Peyer's patch (tissue), 4 donors: ENCODE measurements at regions not wholly inside any gene's neighbourhood (a gene's known extent, or its start where the extent isn't known, plus 50 kb on each side); places are given as distances from the start of the nearest gene placed in this dataset.

Experiments used
- DNase-seq, 3 donors: peaks; one replicate each; pipeline ENCODE4 v3.0.0-alpha.2; 2017 to 2019
- H3K27ac ChIP-seq, 4 donors: fragments of 200-600 bp; sonication (generic); one replicate each; pipeline ENCODE4 v1.5.1; 2016 to 2019
- H3K27me3 ChIP-seq, 2 donors: fragments of 200-600 bp; sonication (generic); one replicate each; pipeline ENCODE4 v1.5.1; 2019
- H3K36me3 ChIP-seq, 3 donors: fragments of 200-600 bp; sonication (generic); one replicate each; pipeline ENCODE4 v1.5.1; 2016 to 2019
- H3K4me1 ChIP-seq, 4 donors: fragments of 200-600 bp; sonication (generic); one replicate each; pipeline ENCODE4 v1.5.1; 2016 to 2019
- H3K4me3 ChIP-seq, 4 donors: fragments of 200-600 bp; sonication (generic); 1 replicate in 3 of 4; 2 replicates in 1 of 4; pipeline ENCODE4 v1.5.1; 2016 to 2019; ENCODE audit warnings: mild to moderate bottlenecking in 1 of 4
- H3K9me3 ChIP-seq, 4 donors: fragments of 200-600 bp; sonication (generic); one replicate each; pipeline ENCODE4 v1.5.1; 2016 to 2019; ENCODE audit warnings: mild to moderate bottlenecking in 1 of 4
- CTCF ChIP-seq, 6 experiments: fragments of 450-650 bp in 4 of 6; fragments of 200-600 bp in 2 of 6; sonication (generic) in 1 of 6; IDR thresholded peaks; one replicate each; pipeline ENCODE4 v1.5.1; 2017 to 2019; ENCODE audit warnings: antibody characterized with exemption in 6 of 6, mild to moderate bottlenecking in 3 of 6, moderate library complexity in 1 of 6
- POLR2A ChIP-seq, 2 donors: fragments of 450-650 bp; IDR thresholded peaks; one replicate each; pipeline ENCODE4 v1.5.1; 2017; ENCODE audit warnings: antibody characterized with exemption in 2 of 2, mild to moderate bottlenecking in 2 of 2, moderate library complexity in 2 of 2

- Histone ChIP-seq H3K36me3 (no peaks in the 10 kb centered on the region), H3K27me3 (no peaks in the 10 kb centered on the region), H3K27ac (no peak overlapping the region), H3K4me3 (no peak overlapping the region), H3K9me3 (no peaks in the 10 kb centered on the region), H3K4me1 (no peaks in the 10 kb centered on the region)
- TF ChIP-seq POLR2A (IDR thresholded peaks at IDR 0.05): no peak
- TF ChIP-seq CTCF (IDR thresholded peaks at IDR 0.05): no peak
- no peak for DNase-seq
These were observed 136.0 kb upstream of the ARHGAP42 start for GRCh38 chr11:100550912-100551632.

- Histone ChIP-seq H3K36me3 (no peaks in the 10 kb centered on the region), H3K4me1 (no peaks in the 10 kb centered on the region), H3K27ac (no peak overlapping the region), H3K9me3 (no peaks in the 10 kb centered on the region), H3K27me3 (no peaks in the 10 kb centered on the region), H3K4me3 (no peak overlapping the region)
- DNase-seq: no peak
- no peak for TF ChIP-seq POLR2A (IDR thresholded peaks at IDR 0.05)
- no peak for TF ChIP-seq CTCF (IDR thresholded peaks at IDR 0.05)
These were observed 131.2 kb upstream of the ARHGAP42 start for GRCh38 chr11:100555931-100556330.

- Histone ChIP-seq H3K36me3 (no peaks in the 10 kb centered on the region), H3K4me3 (no peak overlapping the region), H3K27ac (no peak overlapping the region), H3K9me3 (no peaks in the 10 kb centered on the region), H3K4me1 (no peaks in the 10 kb centered on the region), H3K27me3 (no peaks in the 10 kb centered on the region)
- no peak for DNase-seq
- no peak for TF ChIP-seq POLR2A (IDR thresholded peaks at IDR 0.05)
- TF ChIP-seq CTCF (IDR thresholded peaks at IDR 0.05): no peak
These were observed 130.3 kb upstream of the ARHGAP42 start for GRCh38 chr11:100556781-100557180.

GRCh38 chr11:100557830-100558611 is 129.1 kb upstream of the ARHGAP42 start:
- TF ChIP-seq CTCF (IDR thresholded peaks at IDR 0.05) (no peak), POLR2A (IDR thresholded peaks at IDR 0.05) (no peak)
- Histone ChIP-seq H3K27ac (peak overlapping the region in 1 of 4 donors; percentile 10), H3K9me3 (no peaks in the 10 kb centered on the region), H3K27me3 (no peaks in the 10 kb centered on the region), H3K4me1 (no peaks in the 10 kb centered on the region), H3K4me3 (no peak overlapping the region), H3K36me3 (no peaks in the 10 kb centered on the region)
- peak in 2 of 3 donors; percentile 53 to 74 for DNase-seq

GRCh38 chr11:100560606-100561005 is 126.5 kb upstream of the ARHGAP42 start:
- peaks cover 0 to 4% (median 0%) of the 10 kb centered on the region in 4 donors for H3K4me1 ChIP-seq

More at GRCh38 chr11:100560606-100561005, 126.5 kb upstream of the ARHGAP42 start:
- Histone ChIP-seq H3K9me3 (no peaks in the 10 kb centered on the region), H3K27me3 (no peaks in the 10 kb centered on the region), H3K27ac (no peak overlapping the region), H3K36me3 (no peaks in the 10 kb centered on the region), H3K4me3 (no peak overlapping the region)
- DNase-seq: no peak
- TF ChIP-seq CTCF (IDR thresholded peaks at IDR 0.05): no peak
- no peak for TF ChIP-seq POLR2A (IDR thresholded peaks at IDR 0.05)
